ENCODE measurements at regions not wholly inside any gene's neighbourhood (a gene's known extent, or its start where the extent isn't known, plus 50 kb on each side); places are given as distances from the start of the nearest gene placed in this dataset.
A peak's percentile ranks its signal among the peaks of the same experiment; 100 is the strongest.
"Not testable (repeated sequence)": the region's sequence is repeated elsewhere in the genome, so short reads cannot be mapped to it uniquely, and the experiment has no call there.

- H3K9me3 Mint-ChIP-seq (ENCODE audit: unreplicated experiment); H3K27ac Mint-ChIP-seq (ENCODE audit: unreplicated experiment); DNase-seq (ENCODE audit: low spot score); H3K4me3 Mint-ChIP-seq (ENCODE audit: unreplicated experiment); H3K4me1 Mint-ChIP-seq (ENCODE audit: unreplicated experiment); H3K36me3 Mint-ChIP-seq (ENCODE audit: low read depth, unreplicated experiment); H3K27me3 Mint-ChIP-seq (ENCODE audit: unreplicated experiment): not testable (repeated sequence)
Measured at GRCh38 chr3:195986576-195986975, 78.2 kb upstream of the TNK2 start.

GRCh38 chr3:195985348-195985920, 77.1 kb upstream of the TNK2 start:
- H3K4me1 Mint-ChIP-seq (ENCODE audit: unreplicated experiment); DNase-seq (ENCODE audit: low spot score); H3K27ac Mint-ChIP-seq (ENCODE audit: unreplicated experiment); H3K9me3 Mint-ChIP-seq (ENCODE audit: unreplicated experiment); H3K4me3 Mint-ChIP-seq (ENCODE audit: unreplicated experiment); H3K36me3 Mint-ChIP-seq (ENCODE audit: low read depth, unreplicated experiment); H3K27me3 Mint-ChIP-seq (ENCODE audit: unreplicated experiment): not testable (repeated sequence)

GRCh38 chr3:195984392-195985030, 76.2 kb upstream of the TNK2 start:
- not testable (repeated sequence) for H3K4me1 Mint-ChIP-seq (ENCODE audit: unreplicated experiment); H3K36me3 Mint-ChIP-seq (ENCODE audit: low read depth, unreplicated experiment); DNase-seq (ENCODE audit: low spot score); H3K27me3 Mint-ChIP-seq (ENCODE audit: unreplicated experiment); H3K9me3 Mint-ChIP-seq (ENCODE audit: unreplicated experiment); H3K4me3 Mint-ChIP-seq (ENCODE audit: unreplicated experiment); H3K27ac Mint-ChIP-seq (ENCODE audit: unreplicated experiment)

GRCh38 chr3:195983880-195984279, 75.5 kb upstream of the TNK2 start:
- not testable (repeated sequence) for H3K36me3 Mint-ChIP-seq (ENCODE audit: low read depth, unreplicated experiment); H3K9me3 Mint-ChIP-seq (ENCODE audit: unreplicated experiment); DNase-seq (ENCODE audit: low spot score); H3K4me1 Mint-ChIP-seq (ENCODE audit: unreplicated experiment); H3K27me3 Mint-ChIP-seq (ENCODE audit: unreplicated experiment)
- H3K4me3 Mint-ChIP-seq (ENCODE audit: unreplicated experiment): peak overlapping the region; percentile 74
- H3K27ac Mint-ChIP-seq (ENCODE audit: unreplicated experiment): peak overlapping the region; percentile 42

GRCh38 chr3:195982754-195983153, 74.4 kb upstream of the TNK2 start:
- H3K9me3 Mint-ChIP-seq (ENCODE audit: unreplicated experiment); H3K4me1 Mint-ChIP-seq (ENCODE audit: unreplicated experiment); H3K4me3 Mint-ChIP-seq (ENCODE audit: unreplicated experiment); H3K27ac Mint-ChIP-seq (ENCODE audit: unreplicated experiment); H3K27me3 Mint-ChIP-seq (ENCODE audit: unreplicated experiment); DNase-seq (ENCODE audit: low spot score); H3K36me3 Mint-ChIP-seq (ENCODE audit: low read depth, unreplicated experiment): not testable (repeated sequence)

- not testable (repeated sequence) for H3K9me3 Mint-ChIP-seq (ENCODE audit: unreplicated experiment); H3K27me3 Mint-ChIP-seq (ENCODE audit: unreplicated experiment); H3K4me1 Mint-ChIP-seq (ENCODE audit: unreplicated experiment); DNase-seq (ENCODE audit: low spot score); H3K27ac Mint-ChIP-seq (ENCODE audit: unreplicated experiment); H3K36me3 Mint-ChIP-seq (ENCODE audit: low read depth, unreplicated experiment); H3K4me3 Mint-ChIP-seq (ENCODE audit: unreplicated experiment)
Measured at GRCh38 chr3:195981778-195982177, 73.4 kb upstream of the TNK2 start.

- peaks cover 14% of the 10 kb centered on the region for H3K36me3 Mint-ChIP-seq (ENCODE audit: low read depth, unreplicated experiment)
- not testable (repeated sequence) for H3K9me3 Mint-ChIP-seq (ENCODE audit: unreplicated experiment); H3K27me3 Mint-ChIP-seq (ENCODE audit: unreplicated experiment); H3K27ac Mint-ChIP-seq (ENCODE audit: unreplicated experiment); H3K4me1 Mint-ChIP-seq (ENCODE audit: unreplicated experiment); DNase-seq (ENCODE audit: low spot score); H3K4me3 Mint-ChIP-seq (ENCODE audit: unreplicated experiment)
Measured at GRCh38 chr3:195979877-195980276, 71.5 kb upstream of the TNK2 start.

- H3K27me3 Mint-ChIP-seq (ENCODE audit: unreplicated experiment); H3K9me3 Mint-ChIP-seq (ENCODE audit: unreplicated experiment); H3K4me3 Mint-ChIP-seq (ENCODE audit: unreplicated experiment); H3K27ac Mint-ChIP-seq (ENCODE audit: unreplicated experiment); DNase-seq (ENCODE audit: low spot score); H3K4me1 Mint-ChIP-seq (ENCODE audit: unreplicated experiment): not testable (repeated sequence)
- H3K36me3 Mint-ChIP-seq (ENCODE audit: low read depth, unreplicated experiment): peaks cover 17% of the 10 kb centered on the region
Measured at GRCh38 chr3:195978585-195978984, 70.2 kb upstream of the TNK2 start.

GRCh38 chr3:195976876-195977275, 68.5 kb upstream of the TNK2 start:
- not testable (repeated sequence) for H3K4me3 Mint-ChIP-seq (ENCODE audit: unreplicated experiment); H3K27me3 Mint-ChIP-seq (ENCODE audit: unreplicated experiment); H3K9me3 Mint-ChIP-seq (ENCODE audit: unreplicated experiment); H3K27ac Mint-ChIP-seq (ENCODE audit: unreplicated experiment); DNase-seq (ENCODE audit: low spot score); H3K4me1 Mint-ChIP-seq (ENCODE audit: unreplicated experiment)
- H3K36me3 Mint-ChIP-seq (ENCODE audit: low read depth, unreplicated experiment): peaks cover 12% of the 10 kb centered on the region

GRCh38 chr3:195974281-195974680, 65.9 kb upstream of the TNK2 start:
- H3K4me1 Mint-ChIP-seq (ENCODE audit: unreplicated experiment); H3K27me3 Mint-ChIP-seq (ENCODE audit: unreplicated experiment); H3K27ac Mint-ChIP-seq (ENCODE audit: unreplicated experiment); H3K9me3 Mint-ChIP-seq (ENCODE audit: unreplicated experiment); DNase-seq (ENCODE audit: low spot score); H3K4me3 Mint-ChIP-seq (ENCODE audit: unreplicated experiment): not testable (repeated sequence)
- peaks cover 32% of the 10 kb centered on the region for H3K36me3 Mint-ChIP-seq (ENCODE audit: low read depth, unreplicated experiment)

- not testable (repeated sequence) for H3K27ac Mint-ChIP-seq (ENCODE audit: unreplicated experiment); DNase-seq (ENCODE audit: low spot score); H3K9me3 Mint-ChIP-seq (ENCODE audit: unreplicated experiment); H3K27me3 Mint-ChIP-seq (ENCODE audit: unreplicated experiment); H3K4me1 Mint-ChIP-seq (ENCODE audit: unreplicated experiment)
- peak overlapping the region; percentile 81 for H3K4me3 Mint-ChIP-seq (ENCODE audit: unreplicated experiment)
- peaks cover 40% of the 10 kb centered on the region for H3K36me3 Mint-ChIP-seq (ENCODE audit: low read depth, unreplicated experiment)
Measured at GRCh38 chr3:195970873-195971272, 62.5 kb upstream of the TNK2 start.

- H3K27me3 Mint-ChIP-seq (ENCODE audit: unreplicated experiment); H3K9me3 Mint-ChIP-seq (ENCODE audit: unreplicated experiment); H3K4me1 Mint-ChIP-seq (ENCODE audit: unreplicated experiment); DNase-seq (ENCODE audit: low spot score); H3K27ac Mint-ChIP-seq (ENCODE audit: unreplicated experiment): not testable (repeated sequence)
- H3K36me3 Mint-ChIP-seq (ENCODE audit: low read depth, unreplicated experiment): peaks cover 41% of the 10 kb centered on the region
- peak overlapping the region; percentile 81 for H3K4me3 Mint-ChIP-seq (ENCODE audit: unreplicated experiment)
Measured at GRCh38 chr3:195969838-195970776, 61.8 kb upstream of the TNK2 start.

All from endothelial cell (in vitro differentiated cells).